Epithelial cell of proximal tubule (primary cell): ENCODE measurements at regions not wholly inside any gene's neighbourhood (a gene's known extent, or its start where the extent isn't known, plus 50 kb on each side); places are given as distances from the start of the nearest gene placed in this dataset.

Source experiments
- DNase-seq: peaks from one replicate; pipeline ENCODE4 v3.0.0-alpha.2; 2011; ENCODE audit warnings: low read depth
- H3K4me3 ChIP-seq: 2 replicates; pipeline ENCODE4 v1.5.1; 2011; ENCODE audit warnings: low read depth, mild to moderate bottlenecking, low read length
- CTCF ChIP-seq: conservative IDR thresholded peaks from 2 replicates; pipeline ENCODE4 v1.5.1; 2012; ENCODE audit warnings: low read depth, mild to moderate bottlenecking, low read length

- no peak for DNase-seq
- H3K4me3 ChIP-seq, result no peak overlapping the region
- no peak for TF ChIP-seq CTCF
Observed at GRCh38 chr12:33650832-33651231, 211.2 kb upstream of the SYT10 start.

GRCh38 chr12:33653362-33653761 lies 213.7 kb upstream of the SYT10 start:
- TF ChIP-seq CTCF, result no peak

GRCh38 chr12:33654313-33654712 lies 214.7 kb upstream of the SYT10 start:
- no peak for DNase-seq
- no peak overlapping the region for H3K4me3 ChIP-seq
- no peak for TF ChIP-seq CTCF

More at GRCh38 chr12:33653362-33653761, 213.7 kb upstream of the SYT10 start:
- DNase-seq, result no peak
- H3K4me3 ChIP-seq, result no peak overlapping the region

- no peak overlapping the region for H3K4me3 ChIP-seq
Observed at GRCh38 chr12:33663000-33663654, 223.5 kb upstream of the SYT10 start.

GRCh38 chr12:33669349-33669748 lies 229.7 kb upstream of the SYT10 start:
- no peak overlapping the region for H3K4me3 ChIP-seq
- DNase-seq, result no peak

More at GRCh38 chr12:33663000-33663654, 223.5 kb upstream of the SYT10 start:
- no peak for TF ChIP-seq CTCF
- DNase-seq, result no peak

GRCh38 chr12:33670284-33670683 lies 230.7 kb upstream of the SYT10 start:
- no peak overlapping the region for H3K4me3 ChIP-seq
- no peak for TF ChIP-seq CTCF
- DNase-seq, result no peak

More at GRCh38 chr12:33669349-33669748, 229.7 kb upstream of the SYT10 start:
- no peak for TF ChIP-seq CTCF

GRCh38 chr12:33671676-33672075 lies 232.1 kb upstream of the SYT10 start:
- no peak overlapping the region for H3K4me3 ChIP-seq
- no peak for TF ChIP-seq CTCF
- no peak for DNase-seq
